Liver (tissue), 8 donors: ENCODE measurements at regions not wholly inside any gene's neighbourhood (a gene's known extent, or its start where the extent isn't known, plus 50 kb on each side); places are given as distances from the start of the nearest gene placed in this dataset.

ENCODE experiments used
- DNase-seq: peaks from one replicate; pipeline ENCODE4 v3.0.0-alpha.2; 2017; ENCODE audit warnings: low spot score
- H3K27ac ChIP-seq, 2 donors: one replicate each; pipeline ENCODE4 v1.7.0; 2013; ENCODE audit warnings: inconsistent platforms in 2 of 2, low read length in 2 of 2, control low read depth in 1 of 2, low read depth in 1 of 2, mild to moderate bottlenecking in 1 of 2
- H3K27me3 ChIP-seq, 4 donors: one replicate each; pipeline versions ENCODE4 v1.6.1 to v1.7.0; 2013; ENCODE audit warnings: low read length in 3 of 4, inconsistent platforms in 1 of 4, mild to moderate bottlenecking in 1 of 4, moderate library complexity in 1 of 4; ENCODE audit not compliant: control insufficient read depth in 4 of 4, insufficient read depth in 4 of 4
- H3K36me3 ChIP-seq, 4 donors: one replicate each; pipeline versions ENCODE4 v1.6.1 to v1.7.0; 2013; ENCODE audit warnings: low read length in 3 of 4, mild to moderate bottlenecking in 3 of 4, low read depth in 1 of 4, moderate library complexity in 1 of 4; ENCODE audit not compliant: control insufficient read depth in 4 of 4, insufficient read depth in 3 of 4
- H3K4me1 ChIP-seq, 4 donors: one replicate each; pipeline versions ENCODE4 v1.6.1 to v1.7.0; 2013; ENCODE audit warnings: low read length in 3 of 4, mild to moderate bottlenecking in 3 of 4, moderate library complexity in 1 of 4; ENCODE audit not compliant: control insufficient read depth in 4 of 4, insufficient read depth in 4 of 4
- H3K4me3 ChIP-seq, 3 donors: one replicate each; pipeline versions ENCODE4 v1.6.1 to v1.7.0; 2013; ENCODE audit warnings: low read length in 3 of 3, control low read depth in 1 of 3, low read depth in 1 of 3, mild to moderate bottlenecking in 1 of 3
- H3K9ac ChIP-seq, 2 donors: one replicate each; pipeline ENCODE4 v1.7.0; 2013; ENCODE audit warnings: low read length in 2 of 2, mild to moderate bottlenecking in 2 of 2, moderate library complexity in 2 of 2, control low read depth in 1 of 2, low read depth in 1 of 2
- H3K9me3 ChIP-seq, 4 donors: one replicate each; pipeline versions ENCODE4 v1.6.1 to v1.7.0; 2013; ENCODE audit warnings: low read length in 3 of 4; ENCODE audit not compliant: control insufficient read depth in 4 of 4
- EGR1 ChIP-seq, 2 donors: IDR thresholded peaks; 2 replicates each; pipeline ENCODE4 v1.6.1; 2016 to 2018; ENCODE audit warnings: antibody characterized with exemption in 2 of 2, low read depth in 2 of 2
- FOXA1 ChIP-seq: IDR thresholded peaks from 2 replicates; pipeline ENCODE4 v1.6.1; 2016; ENCODE audit warnings: antibody characterized with exemption
- FOXA2 ChIP-seq: IDR thresholded peaks from 2 replicates; pipeline ENCODE4 v1.6.1; 2016; ENCODE audit warnings: antibody characterized with exemption
- GABPA ChIP-seq, 2 donors: IDR thresholded peaks in 1 of 2; conservative IDR thresholded peaks in 1 of 2; 2 replicates each; pipeline ENCODE4 v1.6.1; 2016; ENCODE audit warnings: antibody characterized with exemption in 2 of 2, mild to moderate bottlenecking in 1 of 2, moderate library complexity in 1 of 2
- HNF4A ChIP-seq, 2 donors: conservative IDR thresholded peaks; 2 replicates each; pipeline ENCODE4 v1.6.1; 2016; ENCODE audit warnings: antibody characterized with exemption in 2 of 2, mild to moderate bottlenecking in 2 of 2
- HNF4G ChIP-seq: IDR thresholded peaks from 2 replicates; pipeline ENCODE4 v1.6.1; 2016; ENCODE audit warnings: antibody characterized with exemption
- JUND ChIP-seq, 2 donors: IDR thresholded peaks; 2 replicates each; pipeline ENCODE4 v1.6.1; 2016; ENCODE audit warnings: antibody characterized with exemption in 2 of 2
- NR2F2 ChIP-seq: IDR thresholded peaks from 2 replicates; pipeline ENCODE4 v1.6.1; 2016; ENCODE audit warnings: antibody characterized with exemption
- RAD21 ChIP-seq, 2 donors: IDR thresholded peaks; 2 replicates each; pipeline ENCODE4 v1.6.1; 2016; ENCODE audit warnings: antibody characterized with exemption in 2 of 2, mild to moderate bottlenecking in 2 of 2
- RXRA ChIP-seq, 2 donors: IDR thresholded peaks; 2 replicates each; pipeline ENCODE4 v1.6.1; 2017 to 2018; ENCODE audit warnings: antibody characterized with exemption in 2 of 2, mild to moderate bottlenecking in 1 of 2
- SP1 ChIP-seq: IDR thresholded peaks from 2 replicates; pipeline ENCODE4 v1.6.1; 2018; ENCODE audit warnings: antibody characterized with exemption, mild to moderate bottlenecking
- TAF1 ChIP-seq: conservative IDR thresholded peaks from 2 replicates; pipeline ENCODE4 v1.6.1; 2016; ENCODE audit warnings: antibody characterized with exemption, mild to moderate bottlenecking
- YY1 ChIP-seq: IDR thresholded peaks from 2 replicates; pipeline ENCODE4 v1.6.1; 2016; ENCODE audit warnings: antibody characterized with exemption, mild to moderate bottlenecking
- WGBS: extraction: QIAGEN DNeasy Blood & Tissue Kit; methylation state at CpG from one replicate; pipeline ENCODE4 v1.1.7; 2013; 5-methylcytosine and 5-hydroxymethylcytosine counted together
- TF ChIP-seq, protein P1 (sequence below): IDR thresholded peaks from 2 replicates; pipeline ENCODE4 v1.6.1; 2016; ENCODE audit warnings: antibody characterized with exemption
- TF ChIP-seq, protein P2 (sequence below): IDR thresholded peaks from 2 replicates; pipeline ENCODE4 v1.6.1; 2016; ENCODE audit warnings: antibody characterized with exemption
- TF ChIP-seq, protein P3 (sequence below): IDR thresholded peaks from 2 replicates; pipeline ENCODE4 v1.6.1; 2016; ENCODE audit warnings: antibody characterized with exemption
- TF ChIP-seq, protein P4 (sequence below): fragments of 150-350 bp; IDR thresholded peaks from 2 replicates; pipeline ENCODE4 v1.5.1; 2017; ENCODE audit warnings: improper control_type of control experiment, low read depth, low read length; ENCODE audit not compliant: missing input control
- TF ChIP-seq, protein P5 (sequence below): IDR thresholded peaks from 2 replicates; pipeline ENCODE4 v1.6.1; 2016; ENCODE audit warnings: antibody characterized with exemption, mild to moderate bottlenecking
- donor health status: healthy.
- donor health status: healthy.
- donor health status: healthy.
- donor health status: healthy.
- donor health status: healthy.

DNA sequence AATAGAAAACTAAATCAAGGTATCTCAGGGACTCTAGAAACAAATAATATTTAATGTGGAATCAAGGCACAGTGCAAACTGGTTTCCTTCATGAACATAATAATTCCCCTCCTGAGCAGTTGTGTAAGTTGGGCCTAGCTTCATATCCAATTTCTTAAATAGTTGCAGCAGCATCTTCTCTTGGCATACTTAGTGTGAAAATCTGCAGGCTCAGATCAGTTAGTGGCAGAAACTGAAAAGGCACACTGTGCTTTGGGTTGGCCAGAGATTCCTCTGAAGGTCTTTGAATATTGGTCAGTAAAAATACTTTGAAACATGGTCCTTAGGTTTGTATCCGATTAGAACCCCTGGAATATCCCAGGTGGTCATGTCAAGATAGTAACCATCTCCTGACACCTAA, 52.5 kb downstream of the CHRM3 start:
- 66% methylated on average over 1 of the region's 1 CpG for WGBS

DNA sequence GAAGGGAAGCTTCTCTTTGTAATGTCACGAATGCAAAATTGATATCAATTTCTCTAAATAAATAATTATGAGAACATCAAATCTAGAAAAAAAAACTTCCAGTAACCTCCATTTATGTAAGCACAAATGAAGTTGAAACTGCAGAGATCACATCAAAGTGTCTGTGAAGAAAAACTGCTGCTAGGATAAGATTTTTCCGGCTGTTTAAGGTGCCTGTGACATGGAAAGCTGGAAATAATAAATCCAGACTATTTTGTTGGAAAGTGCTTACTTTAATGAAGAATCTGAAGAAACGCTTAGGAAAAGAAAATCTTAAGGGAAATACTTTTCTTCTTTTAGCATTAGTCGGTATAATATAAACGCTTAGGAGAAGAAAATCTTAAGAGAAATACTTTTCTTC, 57.0 kb downstream of the CHRM3 start:
- WGBS: 67% methylated on average over 5 of the region's 5 CpGs
- Histone ChIP-seq H3K27me3 (peaks cover 0 to 2% (median 0%) of the 10 kb centered on the region in 4 donors), H3K4me1 (no peaks in the 10 kb centered on the region), H3K9ac (no peak overlapping the region), H3K36me3 (no peaks in the 10 kb centered on the region), H3K4me3 (no peak overlapping the region), H3K9me3 (peaks cover 0 to 3% (median 0%) of the 10 kb centered on the region in 4 donors), H3K27ac (no peak overlapping the region)
- DNase-seq: no peak
- no peak for TF ChIP-seq NR2F2
- TF ChIP-seq, protein P1, sequence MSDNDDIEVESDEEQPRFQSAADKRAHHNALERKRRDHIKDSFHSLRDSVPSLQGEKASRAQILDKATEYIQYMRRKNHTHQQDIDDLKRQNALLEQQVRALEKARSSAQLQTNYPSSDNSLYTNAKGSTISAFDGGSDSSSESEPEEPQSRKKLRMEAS: no peak

More for the DNA sequence above, 52.5 kb downstream of the CHRM3 start:
- DNase-seq: no peak
- no peaks in the 10 kb centered on the region for H3K36me3 ChIP-seq
- no peak overlapping the region for H3K27ac ChIP-seq
- H3K27me3 ChIP-seq: peaks cover 0 to 2% (median 0%) of the 10 kb centered on the region in 4 donors
- H3K4me1 ChIP-seq: no peaks in the 10 kb centered on the region
- H3K9me3 ChIP-seq: peaks cover 0 to 3% (median 0%) of the 10 kb centered on the region in 4 donors
- no peak overlapping the region for H3K9ac ChIP-seq
- H3K4me3 ChIP-seq: no peak overlapping the region
- no peak for TF ChIP-seq NR2F2

DNA sequence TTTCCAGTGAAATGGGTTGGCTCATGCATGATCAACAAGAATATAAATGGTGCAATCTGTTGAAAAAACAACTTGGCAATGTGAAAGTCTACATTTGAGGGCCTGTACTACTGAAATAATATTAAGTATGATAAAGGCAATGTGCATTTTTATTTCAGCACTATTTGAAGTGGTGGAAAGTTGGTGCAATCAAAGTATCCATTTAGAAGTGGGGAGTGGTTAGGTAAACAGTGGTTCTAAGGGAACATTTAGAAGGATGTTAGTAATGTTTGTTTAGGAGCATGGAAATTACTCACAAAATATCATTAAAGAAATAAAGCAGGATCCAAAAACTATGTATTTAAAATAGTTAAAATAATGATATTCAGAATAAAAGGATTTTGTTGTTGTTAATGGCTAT, 60.2 kb downstream of the CHRM3 start:
- Histone ChIP-seq H3K4me1 (no peaks in the 10 kb centered on the region), H3K27me3 (peaks cover 0 to 2% (median 0%) of the 10 kb centered on the region in 4 donors), H3K9ac (no peak overlapping the region), H3K36me3 (no peaks in the 10 kb centered on the region), H3K9me3 (peaks cover 0 to 3% (median 0%) of the 10 kb centered on the region in 4 donors), H3K27ac (no peak overlapping the region), H3K4me3 (no peak overlapping the region)
- TF ChIP-seq, protein P2, sequence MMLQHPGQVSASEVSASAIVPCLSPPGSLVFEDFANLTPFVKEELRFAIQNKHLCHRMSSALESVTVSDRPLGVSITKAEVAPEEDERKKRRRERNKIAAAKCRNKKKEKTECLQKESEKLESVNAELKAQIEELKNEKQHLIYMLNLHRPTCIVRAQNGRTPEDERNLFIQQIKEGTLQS: no peak
- TF ChIP-seq TAF1: no peak
- TF ChIP-seq HNF4G: no peak
- TF ChIP-seq YY1: no peak
- no peak for TF ChIP-seq FOXA1
- TF ChIP-seq, protein P3, sequence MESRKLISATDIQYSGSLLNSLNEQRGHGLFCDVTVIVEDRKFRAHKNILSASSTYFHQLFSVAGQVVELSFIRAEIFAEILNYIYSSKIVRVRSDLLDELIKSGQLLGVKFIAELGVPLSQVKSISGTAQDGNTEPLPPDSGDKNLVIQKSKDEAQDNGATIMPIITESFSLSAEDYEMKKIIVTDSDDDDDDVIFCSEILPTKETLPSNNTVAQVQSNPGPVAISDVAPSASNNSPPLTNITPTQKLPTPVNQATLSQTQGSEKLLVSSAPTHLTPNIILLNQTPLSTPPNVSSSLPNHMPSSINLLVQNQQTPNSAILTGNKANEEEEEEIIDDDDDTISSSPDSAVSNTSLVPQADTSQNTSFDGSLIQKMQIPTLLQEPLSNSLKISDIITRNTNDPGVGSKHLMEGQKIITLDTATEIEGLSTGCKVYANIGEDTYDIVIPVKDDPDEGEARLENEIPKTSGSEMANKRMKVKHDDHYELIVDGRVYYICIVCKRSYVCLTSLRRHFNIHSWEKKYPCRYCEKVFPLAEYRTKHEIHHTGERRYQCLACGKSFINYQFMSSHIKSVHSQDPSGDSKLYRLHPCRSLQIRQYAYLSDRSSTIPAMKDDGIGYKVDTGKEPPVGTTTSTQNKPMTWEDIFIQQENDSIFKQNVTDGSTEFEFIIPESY: no peak
- TF ChIP-seq RAD21 (IDR thresholded peaks at IDR 0.05): no peak
- no peak for TF ChIP-seq HNF4A (conservative IDR thresholded peaks at IDR 0.05)
- TF ChIP-seq FOXA2: no peak
- TF ChIP-seq RXRA (IDR thresholded peaks at IDR 0.05): no peak
- TF ChIP-seq, protein P4, sequence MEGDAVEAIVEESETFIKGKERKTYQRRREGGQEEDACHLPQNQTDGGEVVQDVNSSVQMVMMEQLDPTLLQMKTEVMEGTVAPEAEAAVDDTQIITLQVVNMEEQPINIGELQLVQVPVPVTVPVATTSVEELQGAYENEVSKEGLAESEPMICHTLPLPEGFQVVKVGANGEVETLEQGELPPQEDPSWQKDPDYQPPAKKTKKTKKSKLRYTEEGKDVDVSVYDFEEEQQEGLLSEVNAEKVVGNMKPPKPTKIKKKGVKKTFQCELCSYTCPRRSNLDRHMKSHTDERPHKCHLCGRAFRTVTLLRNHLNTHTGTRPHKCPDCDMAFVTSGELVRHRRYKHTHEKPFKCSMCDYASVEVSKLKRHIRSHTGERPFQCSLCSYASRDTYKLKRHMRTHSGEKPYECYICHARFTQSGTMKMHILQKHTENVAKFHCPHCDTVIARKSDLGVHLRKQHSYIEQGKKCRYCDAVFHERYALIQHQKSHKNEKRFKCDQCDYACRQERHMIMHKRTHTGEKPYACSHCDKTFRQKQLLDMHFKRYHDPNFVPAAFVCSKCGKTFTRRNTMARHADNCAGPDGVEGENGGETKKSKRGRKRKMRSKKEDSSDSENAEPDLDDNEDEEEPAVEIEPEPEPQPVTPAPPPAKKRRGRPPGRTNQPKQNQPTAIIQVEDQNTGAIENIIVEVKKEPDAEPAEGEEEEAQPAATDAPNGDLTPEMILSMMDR: no peak
- TF ChIP-seq EGR1 (IDR thresholded peaks at IDR 0.05; ENCODE audit: low read depth in 2 of 2): no peak
- TF ChIP-seq, protein P5, sequence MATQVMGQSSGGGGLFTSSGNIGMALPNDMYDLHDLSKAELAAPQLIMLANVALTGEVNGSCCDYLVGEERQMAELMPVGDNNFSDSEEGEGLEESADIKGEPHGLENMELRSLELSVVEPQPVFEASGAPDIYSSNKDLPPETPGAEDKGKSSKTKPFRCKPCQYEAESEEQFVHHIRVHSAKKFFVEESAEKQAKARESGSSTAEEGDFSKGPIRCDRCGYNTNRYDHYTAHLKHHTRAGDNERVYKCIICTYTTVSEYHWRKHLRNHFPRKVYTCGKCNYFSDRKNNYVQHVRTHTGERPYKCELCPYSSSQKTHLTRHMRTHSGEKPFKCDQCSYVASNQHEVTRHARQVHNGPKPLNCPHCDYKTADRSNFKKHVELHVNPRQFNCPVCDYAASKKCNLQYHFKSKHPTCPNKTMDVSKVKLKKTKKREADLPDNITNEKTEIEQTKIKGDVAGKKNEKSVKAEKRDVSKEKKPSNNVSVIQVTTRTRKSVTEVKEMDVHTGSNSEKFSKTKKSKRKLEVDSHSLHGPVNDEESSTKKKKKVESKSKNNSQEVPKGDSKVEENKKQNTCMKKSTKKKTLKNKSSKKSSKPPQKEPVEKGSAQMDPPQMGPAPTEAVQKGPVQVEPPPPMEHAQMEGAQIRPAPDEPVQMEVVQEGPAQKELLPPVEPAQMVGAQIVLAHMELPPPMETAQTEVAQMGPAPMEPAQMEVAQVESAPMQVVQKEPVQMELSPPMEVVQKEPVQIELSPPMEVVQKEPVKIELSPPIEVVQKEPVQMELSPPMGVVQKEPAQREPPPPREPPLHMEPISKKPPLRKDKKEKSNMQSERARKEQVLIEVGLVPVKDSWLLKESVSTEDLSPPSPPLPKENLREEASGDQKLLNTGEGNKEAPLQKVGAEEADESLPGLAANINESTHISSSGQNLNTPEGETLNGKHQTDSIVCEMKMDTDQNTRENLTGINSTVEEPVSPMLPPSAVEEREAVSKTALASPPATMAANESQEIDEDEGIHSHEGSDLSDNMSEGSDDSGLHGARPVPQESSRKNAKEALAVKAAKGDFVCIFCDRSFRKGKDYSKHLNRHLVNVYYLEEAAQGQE: no peak
- TF ChIP-seq JUND (IDR thresholded peaks at IDR 0.05): no peak
- TF ChIP-seq NR2F2: no peak
- TF ChIP-seq GABPA (IDR thresholded peaks at IDR 0.05 in 1 of 2, conservative IDR thresholded peaks at IDR 0.05 in 1 of 2): no peak
- TF ChIP-seq SP1: no peak
- no peak for DNase-seq
